Keratinocyte (primary cell): ENCODE measurements at regions not wholly inside any gene's neighbourhood (a gene's known extent, or its start where the extent isn't known, plus 50 kb on each side); places are given as distances from the start of the nearest gene placed in this dataset.

ENCODE experiments used
- DNase-seq: peaks from one replicate; pipeline ENCODE4 v3.0.0-alpha.2; 2011; ENCODE audit warnings: low read depth, missing footprints, low spot score
- FAIRE-seq: peaks from 2 replicates; lab custom pipeline; 2011; peaks lifted over from hg19 to GRCh38; lab: Jason Lieb, UNC
- H2AFZ ChIP-seq: 2 replicates; pipeline ENCODE4 v1.6.0; 2012; ENCODE audit warnings: low read length, control low read depth, inconsistent platforms; ENCODE audit not compliant: control insufficient read depth
- H3K27ac ChIP-seq: 2 replicates; pipeline ENCODE4 v1.5.1; 2011; ENCODE audit warnings: low read length; ENCODE audit not compliant: control insufficient read depth, insufficient read depth
- H3K27me3 ChIP-seq: 3 replicates; pipeline ENCODE4 v1.6.0; 2011; ENCODE audit warnings: low read length; ENCODE audit not compliant: control insufficient read depth, insufficient read depth; ENCODE audit errors: extremely low read depth
- H3K36me3 ChIP-seq, 2 experiments: 2 replicates in 1 of 2; 3 replicates in 1 of 2; pipeline ENCODE4 v1.5.1; 2011; ENCODE audit warnings: low read length in 2 of 2, mild to moderate bottlenecking in 1 of 2; ENCODE audit not compliant: control insufficient read depth in 2 of 2, insufficient read depth in 2 of 2; ENCODE audit errors: extremely low read depth in 1 of 2
- H3K4me1 ChIP-seq: 3 replicates; pipeline ENCODE4 v1.5.1; 2011; ENCODE audit warnings: low read length; ENCODE audit not compliant: control insufficient read depth, insufficient read depth; ENCODE audit errors: extremely low read depth
- H3K4me2 ChIP-seq: 3 replicates; pipeline ENCODE4 v1.6.0; 2011; ENCODE audit warnings: low read depth, low read length; ENCODE audit not compliant: control insufficient read depth, insufficient read depth; ENCODE audit errors: extremely low read depth
- H3K4me3 ChIP-seq, 3 experiments: fragments of 200-600 bp in 1 of 3; sonication (generic) in 1 of 3; 2 replicates in 2 of 3; 3 replicates in 1 of 3; pipeline ENCODE4 v1.5.1; 2011 to 2016; ENCODE audit warnings: low read length in 3 of 3, mild to moderate bottlenecking in 3 of 3, control low read depth in 2 of 3, inconsistent platforms in 1 of 3, low read depth in 1 of 3, mixed read lengths in 1 of 3, mixed run types in 1 of 3, moderate library complexity in 1 of 3; ENCODE audit not compliant: control insufficient read depth in 2 of 3, insufficient read depth in 2 of 3; ENCODE audit errors: extremely low read depth in 1 of 3
- H3K79me2 ChIP-seq: 2 replicates; pipeline ENCODE4 v1.6.0; 2012; ENCODE audit warnings: low read length; ENCODE audit not compliant: control insufficient read depth, insufficient read depth
- H3K9ac ChIP-seq: 3 replicates; pipeline ENCODE4 v1.6.0; 2011; ENCODE audit warnings: low read length; ENCODE audit not compliant: control insufficient read depth, insufficient read depth; ENCODE audit errors: extremely low read depth
- H3K9me1 ChIP-seq: 3 replicates; pipeline ENCODE4 v1.6.0; 2011; ENCODE audit warnings: low read length; ENCODE audit not compliant: control insufficient read depth, insufficient read depth; ENCODE audit errors: extremely low read depth
- H3K9me3 ChIP-seq: 2 replicates; pipeline ENCODE4 v1.5.1; 2012; ENCODE audit warnings: low read depth, low read length; ENCODE audit not compliant: control insufficient read depth
- H4K20me1 ChIP-seq: 3 replicates; pipeline ENCODE4 v1.6.0; 2011; ENCODE audit warnings: low read length; ENCODE audit not compliant: control insufficient read depth, insufficient read depth; ENCODE audit errors: extremely low read depth
- CTCF ChIP-seq, 3 experiments: IDR thresholded peaks in 1 of 3; conservative IDR thresholded peaks in 1 of 3; optimal IDR thresholded peaks in 1 of 3; 2 replicates in 2 of 3; 3 replicates in 1 of 3; pipeline versions ENCODE3 to v1.5.1; 2011; ENCODE audit warnings: low read length in 3 of 3, mild to moderate bottlenecking in 3 of 3, moderate library complexity in 2 of 3, control low read depth in 1 of 3, inconsistent platforms in 1 of 3; ENCODE audit not compliant: insufficient read depth in 2 of 3; ENCODE audit errors: extremely low read depth in 1 of 3
- EZH2 ChIP-seq: IDR thresholded peaks from one replicate; pipeline ENCODE4 v1.6.1; 2012; ENCODE audit warnings: inconsistent platforms, mild to moderate bottlenecking, low read length, moderate library complexity
- dilution Hi-C: fragments of 300-500 bp; cut with MboI; formaldehyde crosslinking; loops from one replicate; pipeline ENCODE4 v1.7.0; 2020; ENCODE audit warnings: low sequenced_read_pairs; ENCODE audit not compliant: extremely low pct_ligation_motif_present

- H3K9ac ChIP-seq = no peak overlapping the region
- TF ChIP-seq EZH2 (no peak), CTCF (optimal IDR thresholded peaks at IDR 0.05 in 1 of 3, IDR thresholded peaks at IDR 0.05 in 1 of 3, conservative IDR thresholded peaks at IDR 0.05 in 1 of 3; ENCODE audit: extremely low read depth in 1 of 3, insufficient read depth in 2 of 3, low read length in 3 of 3) (no peak)
- FAIRE-seq = no peak
- no peak overlapping the region for H3K4me3 ChIP-seq
- no peaks in the 10 kb centered on the region for H3K36me3 ChIP-seq
- H3K27ac ChIP-seq = no peak overlapping the region
- no peak overlapping the region for H2AFZ ChIP-seq
- DNase-seq = no peak
- H3K9me3 ChIP-seq = no peaks in the 10 kb centered on the region
- no peak overlapping the region for H3K4me2 ChIP-seq
- H3K9me1 ChIP-seq = no peaks in the 10 kb centered on the region
- H3K79me2 ChIP-seq = no peaks in the 10 kb centered on the region
- H3K4me1 ChIP-seq = no peaks in the 10 kb centered on the region
- H3K27me3 ChIP-seq = no peaks in the 10 kb centered on the region
- no peaks in the 10 kb centered on the region for H4K20me1 ChIP-seq
- dilution Hi-C loops = no loop called here
Measured at GRCh38 chr14:40318211-40318719, 886.0 kb upstream of the FBXO33 start.

DNA sequence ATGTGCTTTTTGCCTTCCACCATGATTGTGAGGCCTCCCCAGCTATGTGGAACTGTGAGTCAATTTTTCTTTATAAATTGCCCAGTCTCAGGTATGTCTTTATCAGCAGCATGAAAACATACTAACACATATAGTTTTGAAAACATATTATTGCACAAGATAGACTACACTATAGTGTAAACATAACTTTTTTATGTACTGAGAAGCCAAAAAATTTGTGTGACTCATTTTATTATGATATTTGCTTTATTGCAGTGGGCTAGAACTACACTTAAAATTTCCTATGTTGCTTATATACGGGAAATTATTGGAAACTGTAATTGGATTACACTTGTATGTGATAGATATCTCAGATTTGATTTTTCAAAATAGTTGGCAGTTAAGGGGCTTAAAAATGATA lies 885.5 kb upstream of the FBXO33 start:
- no peak overlapping the region for H2AFZ ChIP-seq
- no peak overlapping the region for H3K4me3 ChIP-seq
- no peaks in the 10 kb centered on the region for H3K9me1 ChIP-seq
- TF ChIP-seq EZH2 (no peak), CTCF (optimal IDR thresholded peaks at IDR 0.05 in 1 of 3, IDR thresholded peaks at IDR 0.05 in 1 of 3, conservative IDR thresholded peaks at IDR 0.05 in 1 of 3; ENCODE audit: extremely low read depth in 1 of 3, insufficient read depth in 2 of 3, low read length in 3 of 3) (no peak)
- H3K27ac ChIP-seq = no peak overlapping the region
- no peaks in the 10 kb centered on the region for H3K79me2 ChIP-seq
- H3K4me1 ChIP-seq = no peaks in the 10 kb centered on the region
- H3K4me2 ChIP-seq = no peak overlapping the region
- H3K27me3 ChIP-seq = no peaks in the 10 kb centered on the region
- no peak for DNase-seq
- no peaks in the 10 kb centered on the region for H4K20me1 ChIP-seq
- H3K9me3 ChIP-seq = no peaks in the 10 kb centered on the region
- dilution Hi-C loops = no loop called here
- no peak overlapping the region for H3K9ac ChIP-seq
- H3K36me3 ChIP-seq = no peaks in the 10 kb centered on the region
- FAIRE-seq = no peak
